ENCODE measurements at regions not wholly inside any gene's neighbourhood (a gene's known extent, or its start where the extent isn't known, plus 50 kb on each side); places are given as distances from the start of the nearest gene placed in this dataset.

- no peak for TF ChIP-seq CTCF (IDR thresholded peaks at IDR 0.05; ENCODE audit: insufficient read depth, low read length, poor library complexity, severe bottlenecking)
- Histone ChIP-seq H3K27me3 (replicated peaks; ENCODE audit: control insufficient read depth, insufficient read depth, low read length) (no peaks in the 10 kb centered on the region; the same call in 1 of the 2 replicates), H3K36me3 (ENCODE audit: control insufficient read depth, insufficient read depth, low read length) (no peaks in the 10 kb centered on the region), H3K4me3 (replicated peaks; ENCODE audit: low read depth, low read length) (no peak overlapping the region)
- DNase-seq (ENCODE audit: extremely low read depth, insufficient read length) = no peak
These were observed 266.6 kb downstream of the TFCP2L1 start for GRCh38 chr2:121018136-121019061.

- Histone ChIP-seq H3K36me3 (ENCODE audit: control insufficient read depth, insufficient read depth, low read length) (no peaks in the 10 kb centered on the region), H3K4me3 (replicated peaks; ENCODE audit: low read depth, low read length) (no peak overlapping the region), H3K27me3 (replicated peaks; ENCODE audit: control insufficient read depth, insufficient read depth, low read length) (no peaks in the 10 kb centered on the region; the same call in 1 of the 2 replicates)
- no peak for TF ChIP-seq CTCF (IDR thresholded peaks at IDR 0.05; ENCODE audit: insufficient read depth, low read length, poor library complexity, severe bottlenecking)
- DNase-seq (ENCODE audit: extremely low read depth, insufficient read length) = no peak
These were observed 265.9 kb downstream of the TFCP2L1 start for GRCh38 chr2:121019071-121019470.

GRCh38 chr2:121019756-121020155, 265.2 kb downstream of the TFCP2L1 start:
- no peak for TF ChIP-seq CTCF (IDR thresholded peaks at IDR 0.05; ENCODE audit: insufficient read depth, low read length, poor library complexity, severe bottlenecking)

GRCh38 chr2:121021685-121022084, 263.3 kb downstream of the TFCP2L1 start:
- DNase-seq (ENCODE audit: extremely low read depth, insufficient read length) = no peak
- TF ChIP-seq CTCF (IDR thresholded peaks at IDR 0.05; ENCODE audit: insufficient read depth, low read length, poor library complexity, severe bottlenecking) = no peak
- Histone ChIP-seq H3K27me3 (replicated peaks; ENCODE audit: control insufficient read depth, insufficient read depth, low read length) (no peaks in the 10 kb centered on the region; the same call in 1 of the 2 replicates), H3K36me3 (ENCODE audit: control insufficient read depth, insufficient read depth, low read length) (no peaks in the 10 kb centered on the region), H3K4me3 (replicated peaks; ENCODE audit: low read depth, low read length) (no peak overlapping the region)

More at GRCh38 chr2:121019756-121020155, 265.2 kb downstream of the TFCP2L1 start:
- no peak for DNase-seq (ENCODE audit: extremely low read depth, insufficient read length)
- Histone ChIP-seq H3K36me3 (ENCODE audit: control insufficient read depth, insufficient read depth, low read length) (no peaks in the 10 kb centered on the region), H3K4me3 (replicated peaks; ENCODE audit: low read depth, low read length) (no peak overlapping the region), H3K27me3 (replicated peaks; ENCODE audit: control insufficient read depth, insufficient read depth, low read length) (no peaks in the 10 kb centered on the region; the same call in 1 of the 2 replicates)

GRCh38 chr2:121028577-121028976, 256.4 kb downstream of the TFCP2L1 start:
- DNase-seq (ENCODE audit: extremely low read depth, insufficient read length) = no peak
- no peak overlapping the region for H3K4me3 ChIP-seq (replicated peaks; ENCODE audit: low read depth, low read length)
- H3K27me3 ChIP-seq (replicated peaks; ENCODE audit: control insufficient read depth, insufficient read depth, low read length) = no peaks in the 10 kb centered on the region; the same call in none of the 2 replicates
- H3K36me3 ChIP-seq (ENCODE audit: control insufficient read depth, insufficient read depth, low read length) = no peaks in the 10 kb centered on the region
- TF ChIP-seq CTCF (IDR thresholded peaks at IDR 0.05; ENCODE audit: insufficient read depth, low read length, poor library complexity, severe bottlenecking) = no peak

Data from GM06990 (cell line).